Smooth muscle cell of the brain vasculature (primary cell): ENCODE measurements at regions not wholly inside any gene's neighbourhood (a gene's known extent, or its start where the extent isn't known, plus 50 kb on each side); places are given as distances from the start of the nearest gene placed in this dataset.
"Not testable (repeated sequence)": the region's sequence is repeated elsewhere in the genome, so short reads cannot be mapped to it uniquely, and the experiment has no call there.

Experiments
- DNase-seq: peaks from one replicate; pipeline ENCODE4 v3.0.0-alpha.2; 2012; ENCODE audit warnings: low read depth, low spot score

- DNase-seq, result no peak
Observed at GRCh38 chr6:166724576-166724975, 97.5 kb upstream of the RPS6KA2 start.

DNA sequence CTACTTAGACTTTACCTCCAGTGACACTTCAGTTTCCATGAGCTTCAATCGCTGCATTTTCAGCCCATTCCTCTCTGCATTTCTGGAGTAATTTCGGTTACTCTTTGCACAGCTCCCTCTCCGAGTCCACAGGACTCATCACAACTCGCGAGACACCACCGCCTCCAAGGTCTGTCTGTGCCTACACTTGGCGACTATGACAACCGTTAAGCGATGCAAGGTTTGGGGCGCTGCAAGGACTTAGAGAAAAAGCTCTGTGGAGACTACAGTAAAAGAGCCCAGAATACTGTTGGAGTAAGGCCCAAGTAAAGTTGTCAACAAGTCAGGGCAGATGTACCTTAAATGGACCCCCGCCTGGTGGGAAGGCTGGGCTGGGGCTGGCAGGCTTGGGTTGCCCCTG is 95.7 kb upstream of the RPS6KA2 start:
- DNase-seq, result no peak

GRCh38 chr6:166721576-166721975 is 94.5 kb upstream of the RPS6KA2 start:
- DNase-seq, result no peak

DNA sequence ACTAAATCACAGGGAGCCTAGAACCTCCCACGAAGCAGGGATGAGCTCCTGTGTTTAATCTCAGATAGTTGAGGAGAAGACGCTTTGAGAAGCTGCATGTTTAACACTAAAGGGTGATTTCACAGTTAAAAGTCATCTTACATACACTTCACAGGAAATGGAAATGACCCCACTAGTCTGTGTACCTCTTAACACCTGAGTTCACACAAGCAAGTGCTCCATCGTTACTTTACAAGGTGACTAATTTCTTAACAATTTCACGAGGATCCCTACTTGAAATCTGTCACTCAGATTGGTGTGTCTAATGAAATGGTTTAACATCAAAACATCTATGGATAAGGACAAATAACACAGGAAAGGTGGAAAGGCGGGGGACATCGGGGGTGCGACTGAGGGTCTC is 93.8 kb upstream of the RPS6KA2 start:
- DNase-seq, result no peak

DNA sequence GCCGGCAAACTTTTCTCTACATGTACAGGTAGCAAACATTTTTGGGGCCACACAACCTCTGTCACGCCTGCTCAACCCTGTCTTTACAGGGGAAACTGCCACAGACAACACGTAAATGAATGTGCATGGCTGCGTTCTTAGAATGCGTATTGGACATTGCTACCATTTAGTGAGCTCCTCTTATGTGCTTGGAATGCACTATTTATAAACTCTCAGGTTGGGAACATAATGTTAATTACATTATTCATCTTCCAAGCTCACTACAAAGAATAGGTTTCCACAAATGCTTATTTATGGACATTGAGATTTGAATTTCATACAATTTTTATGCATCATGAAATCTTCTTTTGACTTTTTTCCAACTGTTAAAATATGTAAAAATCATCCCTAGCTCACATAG is 92.0 kb upstream of the RPS6KA2 start:
- no peak for DNase-seq

DNA sequence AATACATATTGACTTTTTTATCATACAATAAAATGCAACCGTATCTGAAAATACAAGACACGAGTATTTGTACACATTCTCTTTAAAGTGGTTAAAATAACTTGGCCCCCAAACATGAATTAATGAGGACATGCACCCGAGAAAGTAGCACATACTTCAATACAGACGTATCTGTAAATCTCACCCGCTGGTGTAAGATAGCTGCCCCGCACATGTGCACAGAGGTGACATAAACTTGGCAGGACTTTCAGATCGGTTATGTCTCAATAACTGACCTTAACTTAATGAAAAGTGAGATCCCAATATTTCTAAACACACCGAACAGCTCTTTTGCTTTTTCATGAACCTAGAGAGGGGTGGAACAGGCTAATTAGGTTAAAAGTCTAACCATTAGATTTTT is 91.5 kb upstream of the RPS6KA2 start:
- no peak for DNase-seq

DNA sequence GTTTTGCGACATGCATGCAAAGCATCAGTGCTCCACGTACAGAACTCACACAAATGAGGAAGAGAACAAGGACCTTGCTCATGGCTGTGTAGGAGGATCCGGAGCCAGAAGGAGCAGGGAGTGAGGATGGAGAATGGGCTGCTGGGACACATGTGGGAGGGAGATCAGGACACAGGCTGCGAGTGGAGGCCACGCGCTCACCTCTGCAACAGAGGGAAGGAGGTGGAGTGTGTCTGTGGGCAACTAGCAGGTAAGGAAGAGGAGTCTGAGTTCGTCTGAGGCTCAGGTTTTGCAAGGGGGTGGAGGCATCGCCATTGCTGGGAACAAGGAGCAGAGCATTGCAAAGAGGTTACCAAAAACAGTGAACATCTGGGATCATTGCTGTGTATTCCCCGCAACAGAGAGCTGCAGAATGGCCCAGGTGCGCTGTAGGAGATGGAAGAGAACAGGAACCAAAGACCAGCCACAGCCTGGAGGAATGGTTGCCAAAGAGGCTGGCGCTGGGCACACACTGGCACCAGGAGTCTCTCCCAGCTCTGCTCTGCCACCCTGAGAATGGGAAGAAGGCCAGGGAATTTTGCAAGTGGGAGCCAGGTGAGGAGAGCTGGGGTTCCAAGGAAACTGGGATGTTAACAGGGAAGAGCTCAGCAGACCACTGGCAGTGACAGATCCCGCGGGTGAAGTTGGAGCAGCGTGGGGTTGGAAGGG is 90.0 kb upstream of the RPS6KA2 start:
- no peak for DNase-seq

GRCh38 chr6:166715992-166716391 is 88.9 kb upstream of the RPS6KA2 start:
- no peak for DNase-seq

- DNase-seq, result no peak
Observed at GRCh38 chr6:166715065-166715464, 88.0 kb upstream of the RPS6KA2 start.

- DNase-seq, result no peak
Observed at GRCh38 chr6:166714581-166714980, 87.5 kb upstream of the RPS6KA2 start.

DNA sequence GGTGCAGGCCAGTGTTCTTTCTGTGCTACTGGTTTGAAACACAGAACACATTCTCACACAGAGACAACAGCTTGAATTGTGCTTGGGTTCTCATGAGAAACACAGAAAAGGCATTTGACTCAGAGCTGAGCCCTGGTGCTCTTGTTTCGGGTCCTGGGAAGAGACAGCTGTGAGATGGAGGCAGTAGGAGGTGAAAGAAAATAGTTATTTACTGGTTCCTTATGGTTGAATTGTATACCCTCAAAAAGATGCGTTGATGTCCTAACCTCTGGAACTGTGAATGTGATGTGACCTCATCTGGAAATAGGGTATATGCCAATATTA is 87.1 kb upstream of the RPS6KA2 start:
- no peak for DNase-seq

DNA sequence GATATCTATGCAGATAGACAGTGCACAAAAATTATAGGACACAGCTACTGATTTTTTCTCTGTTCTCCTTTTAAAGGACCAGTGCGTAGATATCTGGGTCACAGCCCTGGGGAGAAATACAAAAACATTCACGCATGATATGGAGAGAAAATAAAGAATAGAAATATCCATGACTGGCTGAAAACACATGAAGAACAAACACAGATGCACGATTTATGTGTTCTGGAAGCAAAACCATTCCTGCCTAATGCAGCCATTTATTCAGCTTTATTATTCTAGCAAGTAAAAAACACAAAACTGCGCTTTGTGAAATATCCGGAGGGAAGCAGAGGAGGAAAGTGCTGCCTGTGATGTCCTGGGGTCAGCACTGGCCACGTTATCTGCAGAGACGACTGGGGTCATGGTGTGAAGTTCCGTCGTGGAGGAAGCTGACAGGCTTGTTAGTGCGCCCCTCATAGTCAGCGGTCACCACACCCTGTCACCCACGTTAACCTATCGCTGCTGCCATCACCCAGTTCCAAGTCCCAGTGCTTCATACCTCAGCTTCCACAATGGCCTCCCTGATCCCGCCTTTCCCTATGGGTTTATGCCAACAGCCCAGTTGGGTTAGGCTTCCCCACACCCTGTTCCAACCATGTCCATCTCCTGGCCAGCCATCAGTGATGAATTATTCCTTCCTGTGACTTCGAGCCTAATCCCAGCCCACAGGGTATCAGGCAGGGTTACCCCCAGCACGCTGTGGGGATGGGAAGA is 86.6 kb upstream of the RPS6KA2 start:
- DNase-seq, result no peak

- DNase-seq, result no peak
Observed at GRCh38 chr6:166712286-166713228, 85.5 kb upstream of the RPS6KA2 start.

DNA sequence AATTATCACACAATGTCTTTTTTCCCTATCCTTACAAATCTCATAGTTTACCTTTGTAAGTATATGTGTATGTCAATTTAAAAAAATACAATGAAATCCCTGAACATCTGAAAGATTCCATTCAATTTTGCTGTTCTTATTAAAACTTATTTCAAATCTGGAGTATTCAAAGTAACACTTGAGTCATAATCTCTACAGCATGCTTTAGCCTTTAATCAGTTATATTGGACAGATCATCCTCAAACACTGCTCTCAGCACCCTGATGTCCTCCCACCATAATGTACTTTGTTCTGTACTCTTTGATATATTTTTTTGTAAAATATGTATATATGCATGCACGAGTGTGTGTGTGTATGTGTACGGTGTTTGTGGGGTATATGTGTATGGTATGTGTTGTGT is 83.0 kb upstream of the RPS6KA2 start:
- DNase-seq, result no peak

DNA sequence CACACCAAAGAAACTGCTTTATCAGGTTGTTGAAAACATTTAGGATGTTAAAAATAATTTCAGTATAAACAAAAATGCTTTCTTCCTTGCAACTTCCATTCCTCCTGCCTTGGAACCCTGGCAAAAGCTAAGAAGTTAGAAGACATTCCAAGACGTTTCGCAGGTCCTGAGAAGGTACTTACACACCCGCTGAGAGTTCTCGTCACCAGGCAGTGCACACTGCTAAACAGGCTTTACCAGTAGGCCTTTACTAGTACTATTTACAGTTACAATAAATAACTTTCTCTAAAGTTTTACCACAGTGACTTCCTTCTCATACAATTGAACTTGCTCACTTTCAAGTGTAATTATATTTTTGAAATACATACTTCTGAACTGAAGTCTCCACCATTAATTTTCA is 81.4 kb upstream of the RPS6KA2 start:
- no peak for DNase-seq

DNA sequence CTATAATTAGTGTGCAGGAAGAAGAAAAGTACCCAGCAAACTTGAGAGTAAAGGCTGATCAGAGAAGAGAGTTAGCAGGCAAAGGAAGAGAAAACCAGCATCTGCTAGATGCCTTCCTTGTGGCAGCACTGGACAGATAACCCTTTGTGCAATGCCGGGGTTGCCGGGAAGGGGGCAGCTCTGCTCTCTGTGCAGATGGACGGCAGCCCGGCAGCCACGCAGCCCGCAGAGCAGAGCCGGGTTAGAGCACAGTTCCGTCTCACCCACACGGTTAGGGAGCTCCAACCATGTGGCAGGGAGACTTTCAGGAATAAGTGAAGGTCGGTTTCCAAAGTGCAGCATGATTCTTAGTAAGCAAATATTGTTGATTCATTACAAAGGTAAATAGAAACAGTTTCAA is 80.0 kb upstream of the RPS6KA2 start:
- no peak for DNase-seq

DNA sequence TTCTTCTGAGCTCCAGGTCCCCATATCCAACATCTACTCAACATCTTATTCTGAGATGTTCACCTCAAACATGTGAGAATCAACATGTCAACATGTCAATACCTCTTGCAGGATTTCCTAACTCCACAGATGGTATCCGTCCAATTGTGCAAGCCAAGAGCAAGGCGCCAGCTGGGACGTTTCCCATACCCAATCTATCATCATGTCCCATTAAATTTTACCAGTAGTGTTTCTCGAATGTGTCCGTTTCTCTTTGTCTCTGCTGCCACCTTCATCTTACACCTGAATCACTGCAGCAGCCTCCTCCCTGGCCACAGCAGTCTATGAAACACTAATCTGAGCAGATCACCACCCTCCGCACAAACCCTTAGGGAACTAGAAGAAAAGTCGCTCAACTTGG is 78.0 kb upstream of the RPS6KA2 start:
- DNase-seq, result no peak

DNA sequence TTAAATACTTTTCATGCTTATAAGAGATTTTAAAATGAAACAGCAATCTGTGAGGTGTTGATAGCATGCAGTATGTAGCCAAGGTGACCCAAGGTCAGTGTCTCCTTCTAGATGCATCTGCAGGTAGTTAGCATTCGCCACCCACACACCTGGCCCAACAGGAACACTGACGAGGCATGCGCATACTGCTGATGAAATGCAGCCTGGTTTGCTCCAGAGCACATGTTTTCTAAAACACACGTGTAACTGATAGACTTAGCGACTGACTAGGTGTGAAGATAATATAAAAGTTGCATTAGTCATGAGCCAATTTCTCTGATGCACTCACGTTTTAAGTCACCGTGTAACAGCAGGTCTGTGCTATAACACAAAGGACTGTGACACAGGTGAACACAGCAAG is 77.1 kb upstream of the RPS6KA2 start:
- no peak for DNase-seq

DNA sequence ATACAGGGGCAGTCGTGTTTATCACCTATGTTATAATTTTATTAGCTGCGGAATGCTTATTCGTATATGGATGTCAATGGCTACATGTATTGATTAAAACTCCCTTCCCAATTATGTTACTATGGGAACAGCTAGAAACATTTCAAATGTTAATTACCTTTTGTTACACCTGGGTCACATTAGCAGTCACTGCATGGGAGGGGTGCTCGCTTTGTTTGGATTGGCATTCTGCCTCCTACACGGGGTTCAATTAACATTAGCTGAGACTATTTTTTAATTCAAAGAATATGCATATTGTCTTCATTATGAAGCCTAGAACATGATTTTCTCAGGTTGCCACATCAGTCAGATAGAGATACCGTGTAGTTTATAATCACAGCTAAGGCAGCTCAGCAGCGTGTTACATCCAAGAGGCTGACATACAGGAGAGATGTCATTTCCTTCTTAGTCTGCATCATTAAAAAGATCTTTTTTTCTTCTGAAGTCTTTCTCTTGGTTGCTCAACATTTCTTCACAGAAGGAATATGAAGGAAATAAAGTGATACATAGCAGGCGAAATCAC is 76.2 kb upstream of the RPS6KA2 start:
- DNase-seq, result no peak

DNA sequence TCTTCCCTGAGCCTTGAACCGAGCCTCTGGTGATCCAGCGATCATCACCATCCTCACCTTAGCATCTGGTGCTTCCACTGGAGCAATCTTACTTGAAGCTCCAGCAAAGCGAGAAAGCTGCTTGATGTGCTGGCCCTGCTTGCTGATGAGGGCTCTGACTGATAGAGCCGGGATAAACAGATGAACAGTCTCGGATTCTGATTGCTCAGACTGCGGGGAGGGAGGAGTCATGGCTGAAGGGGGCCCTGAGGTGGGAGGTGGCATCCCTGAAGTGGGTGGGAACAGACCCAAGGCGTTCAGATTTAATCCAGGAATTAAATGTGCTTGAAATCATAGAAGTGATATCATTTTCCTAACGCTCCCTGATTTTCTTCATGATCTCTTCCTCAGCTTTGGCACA is 74.4 kb upstream of the RPS6KA2 start:
- not testable (repeated sequence) for DNase-seq

GRCh38 chr6:166700871-166701270 is 73.8 kb upstream of the RPS6KA2 start:
- not testable (repeated sequence) for DNase-seq

GRCh38 chr6:166697113-166697512 is 70.1 kb upstream of the RPS6KA2 start:
- no peak for DNase-seq
